Femur (tissue), 1 donor: ENCODE measurements at regions not wholly inside any gene's neighbourhood (a gene's known extent, or its start where the extent isn't known, plus 50 kb on each side); places are given as distances from the start of the nearest gene placed in this dataset.
"Not testable (repeated sequence)": the region's sequence is repeated elsewhere in the genome, so short reads cannot be mapped to it uniquely, and the experiment has no call there.

Experiments
- DNase-seq: peaks from one replicate; pipeline ENCODE4 v3.0.0-alpha.2; 2017

GRCh38 chr3:8266730-8267131 lies 234.9 kb upstream of the LMCD1 start:
- DNase-seq = no peak

GRCh38 chr3:8273479-8273878 lies 228.1 kb upstream of the LMCD1 start:
- no peak for DNase-seq

GRCh38 chr3:8276056-8276455 lies 225.6 kb upstream of the LMCD1 start:
- no peak for DNase-seq

GRCh38 chr3:8276506-8276905 lies 225.1 kb upstream of the LMCD1 start:
- DNase-seq = no peak

- DNase-seq = no peak
Measured at GRCh38 chr3:8278448-8278847, 223.2 kb upstream of the LMCD1 start.

GRCh38 chr3:8279476-8279875 lies 222.1 kb upstream of the LMCD1 start:
- DNase-seq = no peak

GRCh38 chr3:8279886-8280550 lies 221.6 kb upstream of the LMCD1 start:
- no peak for DNase-seq

- DNase-seq = no peak
Measured at GRCh38 chr3:8282541-8283165, 219.0 kb upstream of the LMCD1 start.

- DNase-seq = no peak
Measured at GRCh38 chr3:8283193-8283592, 218.4 kb upstream of the LMCD1 start.

GRCh38 chr3:8286086-8286485 lies 215.5 kb upstream of the LMCD1 start:
- no peak for DNase-seq

GRCh38 chr3:8286749-8287148 lies 214.9 kb upstream of the LMCD1 start:
- no peak for DNase-seq

GRCh38 chr3:8290611-8291010 lies 211.0 kb upstream of the LMCD1 start:
- DNase-seq = no peak

GRCh38 chr3:8296461-8296860 lies 205.2 kb upstream of the LMCD1 start:
- DNase-seq = no peak

- no peak for DNase-seq
Measured at GRCh38 chr3:8298021-8298954, 203.3 kb upstream of the LMCD1 start.

- no peak for DNase-seq
Measured at GRCh38 chr3:8301977-8302735, 199.5 kb upstream of the LMCD1 start.

- no peak for DNase-seq
Measured at GRCh38 chr3:8303466-8303865, 198.2 kb upstream of the LMCD1 start.

- DNase-seq = no peak
Measured at GRCh38 chr3:8305371-8305770, 196.3 kb upstream of the LMCD1 start.

GRCh38 chr3:8307545-8308110 lies 194.0 kb upstream of the LMCD1 start:
- no peak for DNase-seq

GRCh38 chr3:8311321-8311720 lies 190.3 kb upstream of the LMCD1 start:
- DNase-seq = no peak

GRCh38 chr3:8312685-8313084 lies 188.9 kb upstream of the LMCD1 start:
- DNase-seq = no peak

- no peak for DNase-seq
Measured at GRCh38 chr3:8313560-8314267, 187.9 kb upstream of the LMCD1 start.

- DNase-seq = not testable (repeated sequence)
Measured at GRCh38 chr3:8315526-8315925, 186.1 kb upstream of the LMCD1 start.
